ENCODE measurements at regions not wholly inside any gene's neighbourhood (a gene's known extent, or its start where the extent isn't known, plus 50 kb on each side); places are given as distances from the start of the nearest gene placed in this dataset.
"Not testable (repeated sequence)": the region's sequence is repeated elsewhere in the genome, so short reads cannot be mapped to it uniquely, and the experiment has no call there.

- 48% methylated on average over 3 of the region's 4 CpGs for WGBS
- Histone ChIP-seq H3K9me3 (ENCODE audit: insufficient read depth, low read depth, low read length) (no peaks in the 10 kb centered on the region), H3K9ac (ENCODE audit: low read depth, low read length) (no peak overlapping the region), H3K27me3 (ENCODE audit: insufficient read depth, low read length) (no peaks in the 10 kb centered on the region), H3K4me1 (ENCODE audit: insufficient read depth, low read length) (no peaks in the 10 kb centered on the region), H3K27ac (ENCODE audit: low read depth, low read length) (no peak overlapping the region), H3K36me3 (ENCODE audit: insufficient read depth, low read length) (no peaks in the 10 kb centered on the region), H3K4me3 (ENCODE audit: low read length) (no peak overlapping the region)
Measured at GRCh38 chr14:59126714-59127436, 61.6 kb upstream of the DAAM1 start.

- H3K36me3 ChIP-seq (ENCODE audit: insufficient read depth, low read length): no peaks in the 10 kb centered on the region
- H3K9me3 ChIP-seq (ENCODE audit: insufficient read depth, low read depth, low read length): no peaks in the 10 kb centered on the region
- no peak overlapping the region for H3K27ac ChIP-seq (ENCODE audit: low read depth, low read length)
- no peaks in the 10 kb centered on the region for H3K4me1 ChIP-seq (ENCODE audit: insufficient read depth, low read length)
- WGBS: no CpG with 5 or more reads among the region's 1 CpG
- no peak overlapping the region for H3K9ac ChIP-seq (ENCODE audit: low read depth, low read length)
- H3K27me3 ChIP-seq (ENCODE audit: insufficient read depth, low read length): no peaks in the 10 kb centered on the region
- no peak overlapping the region for H3K4me3 ChIP-seq (ENCODE audit: low read length)
Measured at GRCh38 chr14:59127437-59127732, 61.1 kb upstream of the DAAM1 start.

GRCh38 chr14:59130462-59130861 lies 58.0 kb upstream of the DAAM1 start:
- no peak overlapping the region for H3K4me3 ChIP-seq (ENCODE audit: low read length)
- H3K9me3 ChIP-seq (ENCODE audit: insufficient read depth, low read depth, low read length): no peaks in the 10 kb centered on the region
- no peaks in the 10 kb centered on the region for H3K4me1 ChIP-seq (ENCODE audit: insufficient read depth, low read length)
- H3K27me3 ChIP-seq (ENCODE audit: insufficient read depth, low read length): no peaks in the 10 kb centered on the region
- no peak overlapping the region for H3K9ac ChIP-seq (ENCODE audit: low read depth, low read length)
- 88% methylated on average over 7 of the region's 7 CpGs for WGBS
- H3K36me3 ChIP-seq (ENCODE audit: insufficient read depth, low read length): no peaks in the 10 kb centered on the region
- no peak overlapping the region for H3K27ac ChIP-seq (ENCODE audit: low read depth, low read length)

GRCh38 chr14:59131938-59132795 lies 56.3 kb upstream of the DAAM1 start:
- Histone ChIP-seq H3K4me1 (ENCODE audit: insufficient read depth, low read length) (no peaks in the 10 kb centered on the region), H3K27ac (ENCODE audit: low read depth, low read length) (no peak overlapping the region), H3K36me3 (ENCODE audit: insufficient read depth, low read length) (no peaks in the 10 kb centered on the region), H3K9me3 (ENCODE audit: insufficient read depth, low read depth, low read length) (no peaks in the 10 kb centered on the region), H3K9ac (ENCODE audit: low read depth, low read length) (no peak overlapping the region), H3K4me3 (ENCODE audit: low read length) (no peak overlapping the region), H3K27me3 (ENCODE audit: insufficient read depth, low read length) (no peaks in the 10 kb centered on the region)
- 91% methylated on average over 4 of the region's 5 CpGs for WGBS

GRCh38 chr14:59132796-59133494 lies 55.5 kb upstream of the DAAM1 start:
- no peak overlapping the region for H3K27ac ChIP-seq (ENCODE audit: low read depth, low read length)
- WGBS: 88% methylated on average over 3 of the region's 3 CpGs
- no peaks in the 10 kb centered on the region for H3K9me3 ChIP-seq (ENCODE audit: insufficient read depth, low read depth, low read length)
- no peak overlapping the region for H3K9ac ChIP-seq (ENCODE audit: low read depth, low read length)
- no peak overlapping the region for H3K4me3 ChIP-seq (ENCODE audit: low read length)
- H3K27me3 ChIP-seq (ENCODE audit: insufficient read depth, low read length): no peaks in the 10 kb centered on the region
- H3K4me1 ChIP-seq (ENCODE audit: insufficient read depth, low read length): no peaks in the 10 kb centered on the region
- no peaks in the 10 kb centered on the region for H3K36me3 ChIP-seq (ENCODE audit: insufficient read depth, low read length)

- Histone ChIP-seq H3K27me3 (ENCODE audit: insufficient read depth, low read length) (no peaks in the 10 kb centered on the region), H3K9me3 (ENCODE audit: insufficient read depth, low read depth, low read length) (no peaks in the 10 kb centered on the region), H3K4me3 (ENCODE audit: low read length) (no peak overlapping the region), H3K36me3 (ENCODE audit: insufficient read depth, low read length) (no peaks in the 10 kb centered on the region), H3K27ac (ENCODE audit: low read depth, low read length) (no peak overlapping the region), H3K9ac (ENCODE audit: low read depth, low read length) (no peak overlapping the region), H3K4me1 (ENCODE audit: insufficient read depth, low read length) (no peaks in the 10 kb centered on the region)
- WGBS: 95% methylated on average over 4 of the region's 4 CpGs
Measured at GRCh38 chr14:59133709-59134108, 54.8 kb upstream of the DAAM1 start.

GRCh38 chr14:59134307-59134706 lies 54.2 kb upstream of the DAAM1 start:
- no peak overlapping the region for H3K27ac ChIP-seq (ENCODE audit: low read depth, low read length)
- H3K4me3 ChIP-seq (ENCODE audit: low read length): no peak overlapping the region
- no peaks in the 10 kb centered on the region for H3K36me3 ChIP-seq (ENCODE audit: insufficient read depth, low read length)
- no peaks in the 10 kb centered on the region for H3K9me3 ChIP-seq (ENCODE audit: insufficient read depth, low read depth, low read length)
- H3K4me1 ChIP-seq (ENCODE audit: insufficient read depth, low read length): no peaks in the 10 kb centered on the region
- no peaks in the 10 kb centered on the region for H3K27me3 ChIP-seq (ENCODE audit: insufficient read depth, low read length)
- no peak overlapping the region for H3K9ac ChIP-seq (ENCODE audit: low read depth, low read length)
- WGBS: 53% methylated on average over 3 of the region's 3 CpGs

- Histone ChIP-seq H3K4me3 (ENCODE audit: low read length) (no peak overlapping the region), H3K27me3 (ENCODE audit: insufficient read depth, low read length) (no peaks in the 10 kb centered on the region), H3K27ac (ENCODE audit: low read depth, low read length) (no peak overlapping the region), H3K4me1 (ENCODE audit: insufficient read depth, low read length) (no peaks in the 10 kb centered on the region), H3K36me3 (ENCODE audit: insufficient read depth, low read length) (no peaks in the 10 kb centered on the region), H3K9ac (ENCODE audit: low read depth, low read length) (no peak overlapping the region), H3K9me3 (ENCODE audit: insufficient read depth, low read depth, low read length) (no peaks in the 10 kb centered on the region)
- 95% methylated on average over 3 of the region's 3 CpGs for WGBS
Measured at GRCh38 chr14:59137256-59137655, 51.2 kb upstream of the DAAM1 start.

- H3K9me3 ChIP-seq (ENCODE audit: insufficient read depth, low read depth, low read length); H3K4me3 ChIP-seq (ENCODE audit: low read length); H3K9ac ChIP-seq (ENCODE audit: low read depth, low read length); H3K27ac ChIP-seq (ENCODE audit: low read depth, low read length); H3K4me1 ChIP-seq (ENCODE audit: insufficient read depth, low read length); H3K36me3 ChIP-seq (ENCODE audit: insufficient read depth, low read length); H3K27me3 ChIP-seq (ENCODE audit: insufficient read depth, low read length): not testable (repeated sequence)
- WGBS: 90% methylated on average over 5 of the region's 5 CpGs
Measured at GRCh38 chr14:59138576-59138975, 49.9 kb upstream of the DAAM1 start.

Data from HUES64 (cell line).